22Rv1 (cell line): ENCODE measurements at regions not wholly inside any gene's neighbourhood (a gene's known extent, or its start where the extent isn't known, plus 50 kb on each side); places are given as distances from the start of the nearest gene placed in this dataset.

Experiments used
- ZFX ChIP-seq: fragments of 450-650 bp; IDR thresholded peaks from 2 replicates; pipeline ENCODE4 v1.6.1; 2017; ENCODE audit warnings: antibody characterized with exemption, borderline replicate concordance
- TF ChIP-seq, protein P1 (sequence below): fragments of 450-650 bp; IDR thresholded peaks from 2 replicates; pipeline ENCODE4 v1.5.1; 2017; ENCODE audit warnings: mild to moderate bottlenecking

DNA sequence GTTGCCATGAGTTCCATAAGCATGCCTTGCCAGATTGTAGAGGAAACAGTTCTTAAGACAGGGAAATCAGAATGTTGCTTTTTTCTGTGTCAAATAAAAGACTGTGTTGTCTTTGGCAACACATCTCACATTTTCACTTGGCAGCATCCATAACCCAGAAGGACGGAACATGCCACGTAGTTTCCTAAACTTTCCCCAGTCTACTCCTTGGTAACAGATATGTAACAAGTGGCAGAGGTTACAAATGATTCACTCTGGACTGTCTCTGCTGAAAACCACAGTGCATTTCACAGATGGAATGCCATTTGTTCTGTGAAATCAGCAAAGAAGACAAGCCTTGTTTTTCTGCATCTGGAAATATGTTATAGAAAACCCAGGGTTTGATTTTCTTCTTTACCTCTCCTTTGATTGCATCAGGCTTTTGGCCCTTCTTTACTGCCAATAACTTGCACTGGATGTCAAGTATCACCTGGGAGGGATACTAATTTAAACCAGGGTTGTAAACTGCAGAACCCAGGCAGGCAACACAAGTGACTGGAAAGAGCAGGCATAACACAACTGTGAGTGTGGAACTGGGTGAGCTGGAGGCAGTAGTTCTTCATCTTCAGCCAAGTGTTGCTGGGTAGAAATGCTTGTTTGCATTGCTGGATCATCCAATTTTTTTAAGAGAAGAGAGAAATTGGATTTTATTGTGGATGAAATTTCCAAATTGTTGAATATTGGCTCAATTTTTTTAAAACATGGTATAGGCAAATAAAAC, 124.4 kb upstream of the FOXB1 start:
- TF ChIP-seq, protein P1, sequence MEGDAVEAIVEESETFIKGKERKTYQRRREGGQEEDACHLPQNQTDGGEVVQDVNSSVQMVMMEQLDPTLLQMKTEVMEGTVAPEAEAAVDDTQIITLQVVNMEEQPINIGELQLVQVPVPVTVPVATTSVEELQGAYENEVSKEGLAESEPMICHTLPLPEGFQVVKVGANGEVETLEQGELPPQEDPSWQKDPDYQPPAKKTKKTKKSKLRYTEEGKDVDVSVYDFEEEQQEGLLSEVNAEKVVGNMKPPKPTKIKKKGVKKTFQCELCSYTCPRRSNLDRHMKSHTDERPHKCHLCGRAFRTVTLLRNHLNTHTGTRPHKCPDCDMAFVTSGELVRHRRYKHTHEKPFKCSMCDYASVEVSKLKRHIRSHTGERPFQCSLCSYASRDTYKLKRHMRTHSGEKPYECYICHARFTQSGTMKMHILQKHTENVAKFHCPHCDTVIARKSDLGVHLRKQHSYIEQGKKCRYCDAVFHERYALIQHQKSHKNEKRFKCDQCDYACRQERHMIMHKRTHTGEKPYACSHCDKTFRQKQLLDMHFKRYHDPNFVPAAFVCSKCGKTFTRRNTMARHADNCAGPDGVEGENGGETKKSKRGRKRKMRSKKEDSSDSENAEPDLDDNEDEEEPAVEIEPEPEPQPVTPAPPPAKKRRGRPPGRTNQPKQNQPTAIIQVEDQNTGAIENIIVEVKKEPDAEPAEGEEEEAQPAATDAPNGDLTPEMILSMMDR: no peak
- TF ChIP-seq ZFX: no peak
